Omental fat pad (tissue), 3 donors: ENCODE measurements at regions not wholly inside any gene's neighbourhood (a gene's known extent, or its start where the extent isn't known, plus 50 kb on each side); places are given as distances from the start of the nearest gene placed in this dataset.

Experiments
- ATAC-seq: fragments of 150-250 bp; one replicate; pipeline ENCODE4 v1.9.1; 2016; ENCODE audit warnings: mild to moderate bottlenecking, moderate library complexity; ENCODE audit not compliant: low FRiP score
- DNase-seq: peaks from one replicate; pipeline ENCODE4 v3.0.0-alpha.2; 2019; ENCODE audit warnings: low spot score
- CTCF ChIP-seq, 3 donors: fragments of 450-650 bp; IDR thresholded peaks; one replicate each; pipeline ENCODE4 v1.5.1; 2016 to 2017; ENCODE audit warnings: antibody characterized with exemption in 3 of 3, mild to moderate bottlenecking in 3 of 3, moderate library complexity in 2 of 3

GRCh38 chr15:94671858-94672532 lies 440.6 kb downstream of the MCTP2 start:
- TF ChIP-seq CTCF (IDR thresholded peaks at IDR 0.05): no peak
- ATAC-seq (no peak), DNase-seq (no peak)

GRCh38 chr15:94673801-94674200 lies 442.4 kb downstream of the MCTP2 start:
- no peak for TF ChIP-seq CTCF (IDR thresholded peaks at IDR 0.05)
- DNase-seq (no peak), ATAC-seq (no peak)

- ATAC-seq (no peak), DNase-seq (no peak)
Measured at GRCh38 chr15:94674296-94674695, 442.9 kb downstream of the MCTP2 start.

GRCh38 chr15:94677202-94677790 lies 445.9 kb downstream of the MCTP2 start:
- TF ChIP-seq CTCF (IDR thresholded peaks at IDR 0.05): no peak
- ATAC-seq (no peak), DNase-seq (no peak)

More at GRCh38 chr15:94674296-94674695, 442.9 kb downstream of the MCTP2 start:
- no peak for TF ChIP-seq CTCF (IDR thresholded peaks at IDR 0.05)

GRCh38 chr15:94682171-94682570 lies 450.8 kb downstream of the MCTP2 start:
- TF ChIP-seq CTCF (IDR thresholded peaks at IDR 0.05): no peak
- no peak for DNase-seq

GRCh38 chr15:94683902-94684301 lies 452.5 kb downstream of the MCTP2 start:
- TF ChIP-seq CTCF (IDR thresholded peaks at IDR 0.05): no peak
- no peak for ATAC-seq
- no peak for DNase-seq

More at GRCh38 chr15:94682171-94682570, 450.8 kb downstream of the MCTP2 start:
- ATAC-seq: no peak

- DNase-seq (no peak), ATAC-seq (no peak)
- no peak for TF ChIP-seq CTCF (IDR thresholded peaks at IDR 0.05)
Measured at GRCh38 chr15:94691169-94691568, 459.8 kb downstream of the MCTP2 start.
